Neuronal stem cell (in vitro differentiated cells): ENCODE measurements at regions not wholly inside any gene's neighbourhood (a gene's known extent, or its start where the extent isn't known, plus 50 kb on each side); places are given as distances from the start of the nearest gene placed in this dataset.

Experiments
- DNase-seq: peaks from one replicate; pipeline ENCODE4 v3.0.0-alpha.2; 2013; ENCODE audit warnings: low spot score
- H2AFZ ChIP-seq: one replicate; pipeline ENCODE4 v1.6.1; 2013; ENCODE audit warnings: mild to moderate bottlenecking, low read length, inconsistent platforms
- H2AK5ac ChIP-seq: 2 replicates; pipeline ENCODE4 v1.6.1; 2013; ENCODE audit warnings: low read depth, mild to moderate bottlenecking, inconsistent platforms, low read length, moderate library complexity, mixed read lengths
- H2BK120ac ChIP-seq: 2 replicates; pipeline ENCODE4 v1.6.1; 2013; ENCODE audit warnings: low read depth, mild to moderate bottlenecking, inconsistent platforms, low read length, moderate library complexity, mixed read lengths
- H2BK12ac ChIP-seq: one replicate; pipeline ENCODE4 v1.6.1; 2013; ENCODE audit warnings: low read length, inconsistent platforms
- H2BK15ac ChIP-seq: 2 replicates; pipeline ENCODE4 v1.6.1; 2013; ENCODE audit warnings: mild to moderate bottlenecking, low read length, inconsistent platforms, mixed read lengths
- H2BK5ac ChIP-seq: one replicate; pipeline ENCODE4 v1.6.1; 2013; ENCODE audit warnings: inconsistent platforms, mild to moderate bottlenecking, low read length, moderate library complexity
- H3K14ac ChIP-seq: one replicate; pipeline ENCODE4 v1.6.1; 2013; ENCODE audit warnings: low read length, inconsistent platforms
- H3K18ac ChIP-seq: 2 replicates; pipeline ENCODE4 v1.6.1; 2013; ENCODE audit warnings: low read length, inconsistent platforms
- H3K23ac ChIP-seq: 2 replicates; pipeline ENCODE4 v1.6.1; 2013; ENCODE audit warnings: low read depth, mild to moderate bottlenecking, mixed read lengths, low read length, inconsistent platforms; ENCODE audit not compliant: poor library complexity
- H3K27ac ChIP-seq: replicated peaks from 3 replicates; pipeline ENCODE4 v1.5.1; 2013; ENCODE audit warnings: low read length, inconsistent platforms
- H3K27me3 ChIP-seq, 3 experiments: 2 replicates each; pipeline ENCODE4 v1.6.1; 2013; ENCODE audit warnings: low read length in 3 of 3, mild to moderate bottlenecking in 2 of 3, inconsistent platforms in 1 of 3, low read depth in 1 of 3, mixed read lengths in 1 of 3, moderate library complexity in 1 of 3; ENCODE audit not compliant: control insufficient read depth in 3 of 3, insufficient read depth in 3 of 3
- H3K36me3 ChIP-seq, 2 donors: replicated peaks in 1 of 2; 2 replicates each; pipeline ENCODE4 v1.6.1; 2013; ENCODE audit warnings: low read length in 2 of 2; ENCODE audit not compliant: control insufficient read depth in 2 of 2, insufficient read depth in 2 of 2
- H3K4ac ChIP-seq: 2 replicates; pipeline ENCODE4 v1.6.1; 2013; ENCODE audit warnings: inconsistent platforms, mild to moderate bottlenecking, low read length, moderate library complexity
- H3K4me1 ChIP-seq, 2 donors: 1 replicate in 1 of 2; 2 replicates in 1 of 2; pipeline ENCODE4 v1.6.1; 2013; ENCODE audit warnings: low read length in 2 of 2, low read depth in 1 of 2; ENCODE audit not compliant: control insufficient read depth in 2 of 2, insufficient read depth in 1 of 2
- H3K4me2 ChIP-seq: one replicate; pipeline ENCODE4 v1.6.1; 2013; ENCODE audit warnings: mild to moderate bottlenecking, low read length, inconsistent platforms; ENCODE audit not compliant: insufficient read depth, poor library complexity, severe bottlenecking
- H3K4me3 ChIP-seq, 2 donors: 2 replicates each; pipeline ENCODE4 v1.5.1; 2013; ENCODE audit warnings: low read length in 2 of 2, mild to moderate bottlenecking in 2 of 2, inconsistent platforms in 1 of 2, moderate library complexity in 1 of 2
- H3K79me1 ChIP-seq: one replicate; pipeline ENCODE4 v1.6.1; 2013; ENCODE audit warnings: low read depth, mild to moderate bottlenecking, inconsistent platforms, low read length, moderate library complexity
- H3K9ac ChIP-seq: one replicate; pipeline ENCODE4 v1.6.1; 2013; ENCODE audit warnings: mild to moderate bottlenecking, low read depth, low read length, inconsistent platforms; ENCODE audit not compliant: poor library complexity
- H3K9me3 ChIP-seq, 2 donors: replicated peaks in 1 of 2; 2 replicates each; pipeline versions ENCODE3 to v1.6.1; 2013; ENCODE audit warnings: low read length in 2 of 2, mild to moderate bottlenecking in 2 of 2, inconsistent platforms in 1 of 2, low read depth in 1 of 2, mixed read lengths in 1 of 2, moderate library complexity in 1 of 2; ENCODE audit not compliant: control insufficient read depth in 2 of 2, insufficient read depth in 1 of 2
- H4K8ac ChIP-seq: one replicate; pipeline ENCODE4 v1.6.1; 2013; ENCODE audit warnings: low read depth, mild to moderate bottlenecking, inconsistent platforms, low read length, moderate library complexity
- H4K91ac ChIP-seq: one replicate; pipeline ENCODE4 v1.6.1; 2013; ENCODE audit warnings: low read length, low read depth, mild to moderate bottlenecking, inconsistent platforms; ENCODE audit not compliant: poor library complexity
- WGBS, 2 donors: extraction: QIAGEN DNeasy Blood & Tissue Kit; methylation state at CpG; one replicate each; pipeline ENCODE4 v1.1.7; 2013; ENCODE audit warnings: missing lambda C conversion rate in 2 of 2, mixed read lengths in 1 of 2; ENCODE audit not compliant: insufficient read length in 2 of 2, insufficient replicate concordance in 1 of 2; ENCODE audit errors: extremely low coverage in 2 of 2; 5-methylcytosine and 5-hydroxymethylcytosine counted together

DNA sequence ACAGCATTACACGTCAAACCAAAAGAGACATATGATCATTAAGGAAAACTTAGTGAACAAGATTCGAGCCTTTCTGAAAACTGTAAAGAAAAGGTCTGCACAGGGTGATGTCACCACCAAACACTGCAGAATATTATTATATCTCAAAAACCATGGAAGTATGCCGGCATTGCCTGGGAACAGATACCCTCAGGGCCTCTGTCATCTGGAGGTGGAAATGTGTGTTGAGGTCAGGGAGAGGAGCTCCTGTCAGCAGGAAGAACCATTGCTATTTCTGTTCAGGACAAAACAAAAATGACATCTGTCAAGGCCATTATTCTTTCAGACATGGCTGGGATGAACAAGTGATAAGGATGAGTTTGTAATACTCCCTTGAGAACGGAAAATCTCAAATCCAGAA is 365.9 kb upstream of the TRIB2 start:
- Histone ChIP-seq H3K79me1 (no peaks in the 10 kb centered on the region), H3K4me1 (no peaks in the 10 kb centered on the region), H2BK5ac (no peak overlapping the region), H4K91ac (no peak overlapping the region), H3K23ac (no peak overlapping the region), H3K4ac (no peak overlapping the region), H3K9ac (no peak overlapping the region), H3K36me3 (no peaks in the 10 kb centered on the region), H3K27ac (no peak overlapping the region), H2AK5ac (no peak overlapping the region), H2BK120ac (no peak overlapping the region), H3K14ac (no peak overlapping the region), H2AFZ (no peak overlapping the region), H4K8ac (no peak overlapping the region), H3K9me3 (peaks cover 0 to 2% of the 10 kb centered on the region in 2 donors), H3K4me2 (no peak overlapping the region), H3K18ac (no peak overlapping the region), H2BK12ac (no peak overlapping the region), H2BK15ac (no peak overlapping the region), H3K4me3 (no peak overlapping the region), H3K27me3 (no peaks in the 10 kb centered on the region)
- no CpG with 5 or more reads among the region's 4 CpGs for WGBS, 2 donors
- DNase-seq = no peak

DNA sequence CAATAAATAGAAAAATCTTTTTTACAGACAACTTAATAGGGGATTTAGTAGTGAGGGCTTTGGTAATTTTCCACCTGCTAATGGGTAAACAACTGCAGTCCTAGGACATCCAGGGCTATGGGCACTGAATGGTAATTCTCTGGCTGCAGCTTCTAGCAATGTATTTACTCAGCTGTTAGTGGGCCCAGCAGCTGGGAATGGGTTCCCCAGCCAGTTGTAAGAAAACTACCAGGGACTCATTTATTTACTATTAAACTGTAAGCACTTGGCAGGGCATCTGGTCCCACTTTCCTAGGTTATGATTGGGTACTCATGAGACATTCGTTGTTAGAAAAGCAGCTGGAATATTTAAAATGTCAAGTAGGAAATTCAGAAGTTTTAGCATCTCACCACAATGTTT is 363.8 kb upstream of the TRIB2 start:
- H3K23ac ChIP-seq = no peak overlapping the region
- H4K91ac ChIP-seq = no peak overlapping the region
- H3K79me1 ChIP-seq = no peaks in the 10 kb centered on the region
- no peak overlapping the region for H3K14ac ChIP-seq
- H3K4me1 ChIP-seq = no peaks in the 10 kb centered on the region
- no peak overlapping the region for H2BK15ac ChIP-seq
- no peak overlapping the region for H2BK12ac ChIP-seq
- no peak overlapping the region for H2BK120ac ChIP-seq
- no peak overlapping the region for H2AK5ac ChIP-seq
- no peak overlapping the region for H3K9ac ChIP-seq
- H3K4me3 ChIP-seq = no peak overlapping the region
- no peaks in the 10 kb centered on the region for H3K27me3 ChIP-seq
- H3K4me2 ChIP-seq = no peak overlapping the region
- H3K27ac ChIP-seq = no peak overlapping the region
- peaks cover 0 to 2% of the 10 kb centered on the region in 2 donors for H3K9me3 ChIP-seq
- H3K18ac ChIP-seq = no peak overlapping the region
- H2BK5ac ChIP-seq = no peak overlapping the region
- H2AFZ ChIP-seq = no peak overlapping the region
- no peak overlapping the region for H4K8ac ChIP-seq
- no peak overlapping the region for H3K4ac ChIP-seq
- DNase-seq = no peak
- no CpG with 5 or more reads among the region's 1 CpG for WGBS, 2 donors
- no peaks in the 10 kb centered on the region for H3K36me3 ChIP-seq

DNA sequence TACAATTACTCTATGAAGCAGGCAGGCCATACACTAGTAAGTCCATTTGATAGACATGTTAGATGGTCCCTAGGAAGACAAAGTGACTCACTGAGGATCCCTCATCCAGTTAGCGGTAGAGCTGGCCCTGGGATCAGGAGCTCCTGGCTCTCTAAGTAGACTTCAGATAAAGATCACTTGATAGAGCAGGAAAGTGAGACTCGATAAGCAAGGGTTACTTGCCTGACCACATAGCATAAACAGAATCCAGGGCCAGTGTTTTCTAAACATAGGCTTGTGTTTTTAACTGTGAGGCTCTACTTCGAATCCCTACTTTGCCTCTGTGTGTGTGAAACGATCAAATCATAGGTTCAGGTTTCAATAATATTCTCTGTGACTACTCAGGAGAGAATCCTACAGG is 355.2 kb upstream of the TRIB2 start:
- Histone ChIP-seq H4K91ac (no peak overlapping the region), H3K23ac (no peak overlapping the region), H3K79me1 (no peaks in the 10 kb centered on the region), H3K18ac (no peak overlapping the region), H3K36me3 (no peaks in the 10 kb centered on the region), H3K4me1 (no peaks in the 10 kb centered on the region), H2BK12ac (peak overlapping the region; percentile 18), H3K9me3 (peaks cover 0 to 8% of the 10 kb centered on the region in 2 donors), H3K4ac (no peak overlapping the region), H3K27ac (no peak overlapping the region), H3K14ac (no peak overlapping the region), H2BK15ac (no peak overlapping the region), H3K9ac (no peak overlapping the region), H3K27me3 (no peaks in the 10 kb centered on the region), H2BK120ac (no peak overlapping the region), H3K4me3 (no peak overlapping the region), H2AK5ac (no peak overlapping the region), H4K8ac (no peak overlapping the region), H2AFZ (no peak overlapping the region), H3K4me2 (no peak overlapping the region), H2BK5ac (no peak overlapping the region)
- no peak for DNase-seq
- no CpG with 5 or more reads among the region's 4 CpGs for WGBS, 2 donors

DNA sequence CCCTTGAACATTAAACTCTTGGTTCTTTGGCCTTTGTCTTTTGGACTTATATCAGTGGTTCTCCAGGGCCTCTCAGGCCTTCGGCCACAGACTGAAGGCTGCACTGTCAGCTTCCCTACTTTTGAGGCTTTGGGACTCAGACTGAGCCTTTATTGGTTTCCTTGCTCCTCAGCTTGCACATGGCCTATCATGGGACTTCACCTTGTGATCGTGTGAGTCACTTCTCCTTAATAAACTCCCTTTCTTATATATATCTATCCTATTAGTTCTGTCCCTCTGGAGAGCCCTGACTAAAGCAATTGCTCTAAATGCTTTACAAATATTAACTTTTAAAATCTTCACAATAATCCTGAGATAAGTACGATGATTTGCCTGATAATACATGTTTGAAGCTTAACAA is 353.6 kb upstream of the TRIB2 start:
- Histone ChIP-seq H3K4me1 (no peaks in the 10 kb centered on the region), H3K27me3 (no peaks in the 10 kb centered on the region), H3K23ac (no peak overlapping the region), H3K14ac (no peak overlapping the region), H3K4me3 (no peak overlapping the region), H2BK120ac (no peak overlapping the region), H3K18ac (no peak overlapping the region), H4K8ac (no peak overlapping the region), H3K79me1 (no peaks in the 10 kb centered on the region), H3K4ac (no peak overlapping the region), H2BK5ac (no peak overlapping the region), H3K36me3 (no peaks in the 10 kb centered on the region), H3K9me3 (peaks cover 0 to 10% of the 10 kb centered on the region in 2 donors), H3K27ac (no peak overlapping the region), H3K4me2 (no peak overlapping the region), H2BK12ac (no peak overlapping the region), H4K91ac (no peak overlapping the region), H2BK15ac (no peak overlapping the region), H3K9ac (no peak overlapping the region), H2AK5ac (no peak overlapping the region), H2AFZ (no peak overlapping the region)
- DNase-seq = no peak
- WGBS, 2 donors = no CpG with 5 or more reads among the region's 3 CpGs
